HL-60 (cell line): ENCODE measurements at regions not wholly inside any gene's neighbourhood (a gene's known extent, or its start where the extent isn't known, plus 50 kb on each side); places are given as distances from the start of the nearest gene placed in this dataset.

Experiments
- GABPA ChIP-seq: IDR thresholded peaks from 2 replicates; pipeline ENCODE4 v1.6.1; 2012; ENCODE audit warnings: low read depth
- POLR2AphosphoS5 ChIP-seq: IDR thresholded peaks from 2 replicates; pipeline ENCODE4 v1.6.1; 2012; ENCODE audit warnings: low read depth
- REST ChIP-seq: IDR thresholded peaks from 2 replicates; pipeline ENCODE4 v1.6.1; 2012; ENCODE audit warnings: low read depth; ENCODE audit not compliant: insufficient replicate concordance
- TF ChIP-seq, protein P1 (sequence below): IDR thresholded peaks from one replicate; pipeline ENCODE4 v1.5.1; 2011; ENCODE audit warnings: low read length, control low read depth, inconsistent platforms; ENCODE audit not compliant: insufficient read depth

- TF ChIP-seq, protein P1, sequence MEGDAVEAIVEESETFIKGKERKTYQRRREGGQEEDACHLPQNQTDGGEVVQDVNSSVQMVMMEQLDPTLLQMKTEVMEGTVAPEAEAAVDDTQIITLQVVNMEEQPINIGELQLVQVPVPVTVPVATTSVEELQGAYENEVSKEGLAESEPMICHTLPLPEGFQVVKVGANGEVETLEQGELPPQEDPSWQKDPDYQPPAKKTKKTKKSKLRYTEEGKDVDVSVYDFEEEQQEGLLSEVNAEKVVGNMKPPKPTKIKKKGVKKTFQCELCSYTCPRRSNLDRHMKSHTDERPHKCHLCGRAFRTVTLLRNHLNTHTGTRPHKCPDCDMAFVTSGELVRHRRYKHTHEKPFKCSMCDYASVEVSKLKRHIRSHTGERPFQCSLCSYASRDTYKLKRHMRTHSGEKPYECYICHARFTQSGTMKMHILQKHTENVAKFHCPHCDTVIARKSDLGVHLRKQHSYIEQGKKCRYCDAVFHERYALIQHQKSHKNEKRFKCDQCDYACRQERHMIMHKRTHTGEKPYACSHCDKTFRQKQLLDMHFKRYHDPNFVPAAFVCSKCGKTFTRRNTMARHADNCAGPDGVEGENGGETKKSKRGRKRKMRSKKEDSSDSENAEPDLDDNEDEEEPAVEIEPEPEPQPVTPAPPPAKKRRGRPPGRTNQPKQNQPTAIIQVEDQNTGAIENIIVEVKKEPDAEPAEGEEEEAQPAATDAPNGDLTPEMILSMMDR, result no peak
- TF ChIP-seq REST, result no peak
- TF ChIP-seq POLR2AphosphoS5, result no peak
- TF ChIP-seq GABPA, result no peak
Observed at GRCh38 chr10:95125582-95125981, 56.3 kb upstream of the CYP2C8 start.
